Adrenal gland (tissue), 5 donors: ENCODE measurements at regions not wholly inside any gene's neighbourhood (a gene's known extent, or its start where the extent isn't known, plus 50 kb on each side); places are given as distances from the start of the nearest gene placed in this dataset.

Experiments used
- POLR2A ChIP-seq, 2 donors: fragments of 450-650 bp; IDR thresholded peaks; one replicate each; pipeline ENCODE4 v1.6.1; 2017; ENCODE audit warnings: antibody characterized with exemption in 2 of 2, mild to moderate bottlenecking in 2 of 2, moderate library complexity in 1 of 2
- TF ChIP-seq, protein P1 (sequence below), 6 experiments: fragments of 450-650 bp in 4 of 6; fragments of 200-600 bp in 2 of 6; sonication (generic) in 1 of 6; IDR thresholded peaks; 1 replicate in 5 of 6; 2 replicates in 1 of 6; pipeline versions ENCODE4 v1.5.1 to v1.8.0; 2016 to 2021; ENCODE audit warnings: antibody characterized with exemption in 6 of 6, mild to moderate bottlenecking in 2 of 6, moderate library complexity in 1 of 6
- donor health status: DM: no; HTN: no; CAD: no.

DNA sequence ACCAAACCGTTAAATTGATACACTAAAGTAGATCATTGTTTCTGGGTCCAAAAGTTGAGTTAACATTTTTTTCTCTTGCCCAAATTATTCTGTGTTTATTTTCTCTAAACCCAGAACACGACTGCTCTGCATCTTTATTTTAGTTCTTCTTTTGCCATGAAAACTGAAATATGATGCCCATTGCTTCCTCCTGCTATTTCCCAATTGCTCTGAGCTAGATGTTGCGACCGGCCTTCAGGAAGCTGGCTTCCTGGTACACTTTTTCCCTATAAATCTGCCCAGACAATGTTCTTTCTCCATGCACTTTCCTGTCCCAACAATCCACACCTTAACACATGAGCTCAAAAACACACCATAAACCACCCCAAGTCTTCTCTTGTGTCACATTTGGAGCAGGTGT lies 501.4 kb downstream of the FBXO15 start:
- TF ChIP-seq POLR2A (IDR thresholded peaks at IDR 0.05): no peak
- TF ChIP-seq, protein P1, sequence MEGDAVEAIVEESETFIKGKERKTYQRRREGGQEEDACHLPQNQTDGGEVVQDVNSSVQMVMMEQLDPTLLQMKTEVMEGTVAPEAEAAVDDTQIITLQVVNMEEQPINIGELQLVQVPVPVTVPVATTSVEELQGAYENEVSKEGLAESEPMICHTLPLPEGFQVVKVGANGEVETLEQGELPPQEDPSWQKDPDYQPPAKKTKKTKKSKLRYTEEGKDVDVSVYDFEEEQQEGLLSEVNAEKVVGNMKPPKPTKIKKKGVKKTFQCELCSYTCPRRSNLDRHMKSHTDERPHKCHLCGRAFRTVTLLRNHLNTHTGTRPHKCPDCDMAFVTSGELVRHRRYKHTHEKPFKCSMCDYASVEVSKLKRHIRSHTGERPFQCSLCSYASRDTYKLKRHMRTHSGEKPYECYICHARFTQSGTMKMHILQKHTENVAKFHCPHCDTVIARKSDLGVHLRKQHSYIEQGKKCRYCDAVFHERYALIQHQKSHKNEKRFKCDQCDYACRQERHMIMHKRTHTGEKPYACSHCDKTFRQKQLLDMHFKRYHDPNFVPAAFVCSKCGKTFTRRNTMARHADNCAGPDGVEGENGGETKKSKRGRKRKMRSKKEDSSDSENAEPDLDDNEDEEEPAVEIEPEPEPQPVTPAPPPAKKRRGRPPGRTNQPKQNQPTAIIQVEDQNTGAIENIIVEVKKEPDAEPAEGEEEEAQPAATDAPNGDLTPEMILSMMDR (IDR thresholded peaks at IDR 0.05): no peak
